NCI-H748 (cell line): ENCODE measurements at regions not wholly inside any gene's neighbourhood (a gene's known extent, or its start where the extent isn't known, plus 50 kb on each side); places are given as distances from the start of the nearest gene placed in this dataset.
A peak's percentile ranks its signal among the peaks of the same experiment; 100 is the strongest.
"Not testable (repeated sequence)": the region's sequence is repeated elsewhere in the genome, so short reads cannot be mapped to it uniquely, and the experiment has no call there.

Source experiments
- DNase-seq: peaks from one replicate; lab custom pipeline; 2025; ENCODE audit not compliant: unreplicated experiment; lab: John Stamatoyannopoulos, UW

GRCh38 chr4:86478151-86478550 is 116.0 kb upstream of the PTPN13 start:
- DNase-seq: not testable (repeated sequence)

DNA sequence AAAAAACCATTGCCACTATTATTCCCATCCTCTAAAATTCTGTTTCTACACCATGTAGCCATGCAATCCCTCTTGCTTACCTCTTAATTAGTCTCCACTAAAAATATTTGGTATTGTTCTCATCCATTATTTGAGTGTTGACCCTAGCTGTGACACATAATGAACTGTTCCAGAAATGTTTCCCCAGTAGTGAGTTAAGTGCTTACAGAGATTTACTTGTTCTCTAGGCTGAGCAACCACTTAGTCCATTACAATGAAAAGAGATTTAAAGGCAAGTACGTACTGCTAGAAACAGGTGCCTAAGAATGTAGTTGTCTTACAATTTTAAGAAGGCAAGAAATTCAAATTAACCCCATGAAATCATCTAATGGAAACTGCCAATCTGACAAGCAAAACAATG is 112.7 kb upstream of the PTPN13 start:
- DNase-seq: peak; percentile 57

DNA sequence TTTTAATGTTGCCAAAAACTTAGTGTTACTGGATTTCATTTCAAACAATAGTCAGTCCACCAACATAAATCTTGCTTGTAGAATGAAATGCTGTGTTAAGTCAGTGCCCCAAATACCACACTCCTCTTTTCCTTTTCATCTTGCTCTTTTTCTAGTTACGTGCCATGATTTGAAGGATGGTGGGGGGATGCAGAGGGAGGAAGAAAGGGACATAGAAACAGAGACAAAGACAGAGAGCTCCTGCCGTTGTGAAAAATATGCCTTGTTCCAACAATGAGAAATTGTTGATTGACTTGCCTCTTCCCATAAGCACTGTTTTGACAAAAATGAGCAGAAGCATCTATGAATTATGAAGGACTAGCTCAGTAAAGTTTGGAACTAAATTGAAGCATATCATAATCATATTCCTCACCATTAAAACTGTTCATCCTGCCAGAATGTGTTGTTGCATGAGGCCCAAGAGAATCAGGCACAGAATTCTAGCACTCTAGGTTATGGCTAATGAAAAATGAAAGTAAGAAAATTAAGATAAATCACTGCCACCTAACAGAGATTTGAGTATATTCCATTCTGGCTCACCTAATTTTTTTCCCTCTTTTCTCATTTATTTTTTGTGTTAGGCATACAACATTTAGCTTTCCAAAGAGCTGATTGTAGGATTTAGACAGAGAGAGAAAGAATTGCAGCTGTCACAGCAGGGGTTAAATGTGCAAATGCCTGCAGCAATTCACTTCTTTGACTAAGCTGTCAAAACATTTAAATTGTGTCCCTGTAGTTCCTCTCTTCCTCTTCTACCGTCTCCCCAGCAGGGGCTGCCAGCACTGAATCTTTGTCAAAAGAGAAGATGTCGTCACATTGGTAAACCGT is 111.6 kb upstream of the PTPN13 start:
- DNase-seq: peak; percentile 43

- no peak for DNase-seq
These were observed 111.0 kb upstream of the PTPN13 start for GRCh38 chr4:86483173-86483490.

GRCh38 chr4:86483773-86484172 is 110.3 kb upstream of the PTPN13 start:
- no peak for DNase-seq

- no peak for DNase-seq
These were observed 109.9 kb upstream of the PTPN13 start for GRCh38 chr4:86484241-86484640.

- no peak for DNase-seq
These were observed 106.3 kb upstream of the PTPN13 start for GRCh38 chr4:86487738-86488348.

GRCh38 chr4:86493460-86493859 is 100.7 kb upstream of the PTPN13 start:
- no peak for DNase-seq

DNA sequence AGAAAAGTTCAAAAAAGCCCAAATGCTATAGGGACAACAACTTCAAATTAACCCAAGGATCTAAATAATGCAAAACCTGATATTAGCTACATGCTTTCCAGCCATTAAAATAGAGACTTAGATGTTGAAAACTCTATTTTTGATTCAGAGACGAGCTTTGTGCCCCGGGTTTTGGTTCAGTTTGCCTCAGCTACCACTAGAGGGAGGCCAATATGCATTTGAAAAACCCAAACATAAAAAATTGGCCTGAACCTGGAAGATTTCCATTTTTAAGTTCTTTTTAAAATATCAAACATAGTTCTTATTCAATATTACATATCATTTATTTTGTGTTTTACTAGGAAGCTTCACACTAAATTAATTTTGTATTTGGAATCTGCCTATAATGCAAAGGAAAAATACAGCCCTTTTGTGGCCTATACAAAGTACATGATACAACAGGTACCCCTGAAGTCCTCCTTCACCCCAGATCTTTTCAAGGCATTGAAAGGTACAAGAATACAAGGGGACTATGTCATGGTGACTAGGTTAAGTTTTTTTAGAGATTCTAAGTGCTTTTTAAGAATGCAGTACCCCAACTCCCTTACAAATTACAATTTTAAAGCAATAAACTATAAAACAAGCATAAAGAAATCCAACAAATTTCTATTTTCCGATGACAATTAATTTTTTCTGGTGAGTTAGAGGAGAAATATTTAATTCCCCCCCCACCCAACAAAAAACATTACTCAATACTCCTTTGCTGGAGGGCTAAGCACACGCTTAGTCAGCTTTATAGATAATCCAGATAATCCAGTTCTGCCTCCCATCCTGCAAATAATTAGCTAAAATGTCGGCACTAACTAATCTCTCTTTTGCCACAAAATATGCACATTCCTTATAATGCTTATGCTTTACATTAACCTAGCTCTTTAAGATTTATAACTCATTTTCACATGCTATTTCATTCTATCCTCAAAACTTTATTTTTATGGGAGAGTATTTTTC is 97.7 kb upstream of the PTPN13 start:
- DNase-seq: peak; percentile 29

GRCh38 chr4:86497131-86497530 is 97.0 kb upstream of the PTPN13 start:
- DNase-seq: no peak

GRCh38 chr4:86497980-86498862 is 95.9 kb upstream of the PTPN13 start:
- peak; percentile 57 for DNase-seq

DNA sequence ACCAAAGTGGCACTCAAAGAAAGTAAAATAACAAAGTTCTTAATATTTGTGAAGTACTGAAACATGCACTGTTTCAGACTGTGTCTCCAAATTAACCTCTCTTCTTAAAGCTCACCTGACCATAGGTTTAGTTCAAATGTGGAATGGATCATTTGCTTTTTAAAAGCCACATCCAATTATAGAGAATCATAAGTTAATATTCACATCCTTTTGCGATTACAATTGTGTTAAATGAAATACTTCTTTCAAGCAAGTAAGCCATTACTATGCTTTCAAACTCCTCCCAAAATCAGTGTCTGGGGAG is 95.3 kb upstream of the PTPN13 start:
- no peak for DNase-seq

DNA sequence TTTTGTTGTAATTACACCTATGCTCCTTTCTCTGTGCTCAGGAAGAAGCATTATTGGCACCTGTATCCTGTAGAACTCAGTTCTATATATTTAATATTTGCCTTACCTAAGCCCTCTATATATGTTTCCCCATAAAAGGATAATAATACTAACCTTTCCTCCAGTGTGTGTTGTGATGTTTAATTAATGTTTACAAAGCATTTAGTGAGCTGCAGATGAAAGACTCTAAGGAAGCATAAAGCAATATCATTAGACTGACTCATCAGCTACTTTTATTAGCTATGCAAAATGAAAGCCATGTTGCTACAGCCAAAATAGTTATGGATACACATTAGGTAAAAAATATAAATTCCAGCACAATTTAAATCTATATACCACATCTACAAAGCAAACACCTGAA is 93.6 kb upstream of the PTPN13 start:
- DNase-seq: peak; percentile 53

GRCh38 chr4:86502081-86502480 is 92.0 kb upstream of the PTPN13 start:
- no peak for DNase-seq

GRCh38 chr4:86506591-86506990 is 87.5 kb upstream of the PTPN13 start:
- no peak for DNase-seq

DNA sequence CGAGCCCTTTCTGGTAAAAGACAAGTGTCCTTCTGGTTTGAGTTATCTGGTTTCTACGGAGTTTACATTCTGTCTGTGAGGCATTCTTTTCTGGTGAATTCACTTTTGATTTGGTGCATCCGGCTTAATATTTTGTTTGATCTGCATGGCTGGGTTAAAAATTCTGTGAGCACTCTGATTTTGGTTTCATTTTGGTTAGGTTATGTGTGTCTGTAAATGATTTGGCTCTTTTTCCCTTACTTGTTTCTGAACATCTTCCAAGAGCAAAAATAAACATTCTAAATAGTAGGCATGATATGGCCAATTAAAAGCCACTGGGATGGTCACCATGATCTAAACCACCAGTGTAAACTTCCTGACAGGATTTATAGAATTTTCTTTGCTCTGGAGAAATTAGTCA is 85.7 kb upstream of the PTPN13 start:
- no peak for DNase-seq

DNA sequence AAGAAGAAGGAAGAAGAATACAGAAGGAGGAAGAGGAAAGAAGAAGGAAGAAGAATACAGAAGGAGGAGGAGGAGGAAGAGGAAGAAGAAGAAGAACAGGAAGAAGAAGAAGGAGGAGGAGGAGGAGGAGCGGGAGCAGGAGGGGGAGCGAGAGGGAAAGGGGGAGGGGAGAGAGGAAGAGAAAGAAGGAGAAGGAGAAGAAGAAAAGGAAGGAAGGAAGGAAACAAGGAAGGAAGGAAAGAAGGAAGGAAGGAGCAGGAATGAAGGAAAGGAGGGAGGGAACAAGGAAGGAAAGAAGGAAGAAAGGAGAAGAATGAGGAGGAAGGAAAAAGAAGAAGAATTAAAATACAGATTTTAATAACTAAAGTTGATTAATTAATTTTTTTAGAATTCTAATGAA is 82.5 kb upstream of the PTPN13 start:
- DNase-seq: no peak

- DNase-seq: no peak
These were observed 81.5 kb upstream of the PTPN13 start for GRCh38 chr4:86512631-86513030.

- not testable (repeated sequence) for DNase-seq
These were observed 78.2 kb upstream of the PTPN13 start for GRCh38 chr4:86515963-86516362.

GRCh38 chr4:86521373-86521969 is 72.6 kb upstream of the PTPN13 start:
- DNase-seq: no peak
